C1 segment of cervical spinal cord (tissue), 14 donors: ENCODE measurements at regions not wholly inside any gene's neighbourhood (a gene's known extent, or its start where the extent isn't known, plus 50 kb on each side); places are given as distances from the start of the nearest gene placed in this dataset.

Experiments used
- DNase-seq, 14 donors: peaks; one replicate each; lab custom pipeline; 2025; lab: John Stamatoyannopoulos, UW

- DNase-seq, result peak in 1 of 14 donors; percentile 23
These were observed 184.4 kb upstream of the DOK6 start for GRCh38 chr18:69216321-69216720.

GRCh38 chr18:69217196-69218000 lies 183.3 kb upstream of the DOK6 start:
- peak in 1 of 14 donors; percentile 14 for DNase-seq

- no peak for DNase-seq
These were observed 180.2 kb upstream of the DOK6 start for GRCh38 chr18:69220529-69220928.

GRCh38 chr18:69222089-69222488 lies 178.6 kb upstream of the DOK6 start:
- DNase-seq, result no peak

GRCh38 chr18:69226971-69227370 lies 173.7 kb upstream of the DOK6 start:
- no peak for DNase-seq

- no peak for DNase-seq
These were observed 170.5 kb upstream of the DOK6 start for GRCh38 chr18:69230204-69230603.

GRCh38 chr18:69233465-69234054 lies 167.1 kb upstream of the DOK6 start:
- DNase-seq, result no peak

- peak in 3 of 14 donors; percentile 3 to 96 (median 25) for DNase-seq
These were observed 160.6 kb upstream of the DOK6 start for GRCh38 chr18:69239849-69240674.

- DNase-seq, result peak in 1 of 14 donors; percentile 4
These were observed 154.7 kb upstream of the DOK6 start for GRCh38 chr18:69246027-69246426.

GRCh38 chr18:69250305-69251151 lies 150.2 kb upstream of the DOK6 start:
- DNase-seq, result peak in 1 of 14 donors; percentile 92

- peak in 3 of 14 donors; percentile 2 to 98 (median 18) for DNase-seq
These were observed 142.7 kb upstream of the DOK6 start for GRCh38 chr18:69257861-69258458.

GRCh38 chr18:69259282-69259681 lies 141.4 kb upstream of the DOK6 start:
- no peak for DNase-seq

- DNase-seq, result no peak
These were observed 139.3 kb upstream of the DOK6 start for GRCh38 chr18:69261406-69261805.

GRCh38 chr18:69265656-69266055 lies 135.0 kb upstream of the DOK6 start:
- no peak for DNase-seq

- DNase-seq, result no peak
These were observed 132.8 kb upstream of the DOK6 start for GRCh38 chr18:69267895-69268294.

GRCh38 chr18:69282371-69282770 lies 118.3 kb upstream of the DOK6 start:
- DNase-seq, result no peak

GRCh38 chr18:69291044-69291443 lies 109.6 kb upstream of the DOK6 start:
- DNase-seq, result no peak

- DNase-seq, result no peak
These were observed 108.9 kb upstream of the DOK6 start for GRCh38 chr18:69291755-69292154.

- DNase-seq, result no peak
These were observed 100.5 kb upstream of the DOK6 start for GRCh38 chr18:69300185-69300584.

GRCh38 chr18:69308619-69309018 lies 92.1 kb upstream of the DOK6 start:
- no peak for DNase-seq

- DNase-seq, result no peak
These were observed 74.6 kb upstream of the DOK6 start for GRCh38 chr18:69326094-69326493.
